OCI-LY7 (cell line): ENCODE measurements at regions not wholly inside any gene's neighbourhood (a gene's known extent, or its start where the extent isn't known, plus 50 kb on each side); places are given as distances from the start of the nearest gene placed in this dataset.

ENCODE experiments used
- EZH2phosphoT487 ChIP-seq: fragments of 200-600 bp; sonication (generic); IDR thresholded peaks from 2 replicates; pipeline ENCODE4 v1.6.1; 2018; ENCODE audit warnings: low read depth, borderline replicate concordance, mild to moderate bottlenecking, mixed run types, antibody characterized with exemption, low read length, moderate library complexity, mixed read lengths
- TF ChIP-seq, protein P1 (sequence below): fragments of 200-600 bp; sonication (generic); conservative IDR thresholded peaks from 2 replicates; pipeline ENCODE4 v1.5.1; 2014; ENCODE audit warnings: mild to moderate bottlenecking, antibody characterized with exemption, low read length, moderate library complexity, mixed read lengths

DNA sequence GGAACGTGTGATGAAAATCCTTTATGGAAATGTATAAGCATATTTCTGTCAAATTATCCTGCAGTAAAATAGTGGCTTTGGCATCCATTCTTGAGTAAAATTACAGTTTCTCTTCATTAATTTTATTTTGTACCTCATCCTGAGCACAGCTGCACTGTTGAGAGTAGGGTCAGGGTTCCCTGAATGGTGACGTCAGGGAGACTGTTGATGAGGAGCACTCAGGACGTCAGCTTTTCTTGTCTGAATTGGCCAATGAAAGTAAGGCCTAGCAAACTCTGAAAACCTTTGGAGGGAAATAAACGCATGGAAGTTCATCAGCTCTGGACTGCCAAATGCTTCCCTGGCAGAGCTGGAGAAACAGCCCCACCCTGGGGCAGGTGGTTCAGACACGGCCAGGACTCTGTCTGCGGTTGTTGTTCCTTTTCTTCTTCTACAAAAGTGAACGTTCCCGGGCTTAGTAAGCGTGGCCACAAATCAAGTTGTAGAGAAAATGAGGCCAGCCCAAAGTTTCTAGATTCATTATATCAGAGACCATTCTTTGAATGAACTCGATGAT, 179.7 kb upstream of the EXOC2 start:
- TF ChIP-seq, protein P1, sequence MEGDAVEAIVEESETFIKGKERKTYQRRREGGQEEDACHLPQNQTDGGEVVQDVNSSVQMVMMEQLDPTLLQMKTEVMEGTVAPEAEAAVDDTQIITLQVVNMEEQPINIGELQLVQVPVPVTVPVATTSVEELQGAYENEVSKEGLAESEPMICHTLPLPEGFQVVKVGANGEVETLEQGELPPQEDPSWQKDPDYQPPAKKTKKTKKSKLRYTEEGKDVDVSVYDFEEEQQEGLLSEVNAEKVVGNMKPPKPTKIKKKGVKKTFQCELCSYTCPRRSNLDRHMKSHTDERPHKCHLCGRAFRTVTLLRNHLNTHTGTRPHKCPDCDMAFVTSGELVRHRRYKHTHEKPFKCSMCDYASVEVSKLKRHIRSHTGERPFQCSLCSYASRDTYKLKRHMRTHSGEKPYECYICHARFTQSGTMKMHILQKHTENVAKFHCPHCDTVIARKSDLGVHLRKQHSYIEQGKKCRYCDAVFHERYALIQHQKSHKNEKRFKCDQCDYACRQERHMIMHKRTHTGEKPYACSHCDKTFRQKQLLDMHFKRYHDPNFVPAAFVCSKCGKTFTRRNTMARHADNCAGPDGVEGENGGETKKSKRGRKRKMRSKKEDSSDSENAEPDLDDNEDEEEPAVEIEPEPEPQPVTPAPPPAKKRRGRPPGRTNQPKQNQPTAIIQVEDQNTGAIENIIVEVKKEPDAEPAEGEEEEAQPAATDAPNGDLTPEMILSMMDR, result no peak
- no peak for TF ChIP-seq EZH2phosphoT487
